Parathyroid adenoma (tissue), 2 donors: ENCODE measurements at regions not wholly inside any gene's neighbourhood (a gene's known extent, or its start where the extent isn't known, plus 50 kb on each side); places are given as distances from the start of the nearest gene placed in this dataset.

Experiments
- H2AFZ ChIP-seq: fragments of 300-600 bp; sonication (generic); one replicate; pipeline ENCODE4 v1.7.0; 2017; ENCODE audit warnings: antibody characterized with exemption, mild to moderate bottlenecking
- H3K27ac ChIP-seq: fragments of 300-600 bp; sonication (generic); one replicate; pipeline ENCODE4 v1.7.0; 2017
- H3K27me3 ChIP-seq: fragments of 300-600 bp; sonication (generic); one replicate; pipeline ENCODE4 v1.7.0; 2017; ENCODE audit warnings: low read length; ENCODE audit not compliant: control insufficient read depth, insufficient read depth
- H3K36me3 ChIP-seq: fragments of 300-600 bp; sonication (generic); one replicate; pipeline ENCODE4 v1.7.0; 2017; ENCODE audit warnings: low read length; ENCODE audit not compliant: control insufficient read depth, insufficient read depth
- H3K4me1 ChIP-seq: fragments of 300-600 bp; sonication (generic); one replicate; pipeline ENCODE4 v1.7.0; 2017; ENCODE audit warnings: control low read depth
- H3K4me2 ChIP-seq: fragments of 300-600 bp; sonication (generic); one replicate; pipeline ENCODE4 v1.7.0; 2017; ENCODE audit warnings: low read length
- H3K4me3 ChIP-seq: fragments of 300-600 bp; sonication (generic); one replicate; pipeline ENCODE4 v1.7.0; 2017; ENCODE audit warnings: low read depth, low read length
- H3K79me2 ChIP-seq: fragments of 300-600 bp; sonication (generic); one replicate; pipeline ENCODE4 v1.7.0; 2017; ENCODE audit warnings: control low read depth
- H3K9ac ChIP-seq: fragments of 300-600 bp; sonication (generic); one replicate; pipeline ENCODE4 v1.7.0; 2017; ENCODE audit warnings: mild to moderate bottlenecking
- H3K9me3 ChIP-seq: fragments of 300-600 bp; sonication (generic); one replicate; pipeline ENCODE4 v1.7.0; 2017; ENCODE audit warnings: low read length; ENCODE audit not compliant: control insufficient read depth
- TF ChIP-seq, protein P1 (sequence below): fragments of 300-600 bp; sonication (generic); IDR thresholded peaks from one replicate; pipeline ENCODE4 v1.7.0; 2017; ENCODE audit warnings: antibody characterized with exemption, mild to moderate bottlenecking
- donor health status: primary hyperparathyroidism.

DNA sequence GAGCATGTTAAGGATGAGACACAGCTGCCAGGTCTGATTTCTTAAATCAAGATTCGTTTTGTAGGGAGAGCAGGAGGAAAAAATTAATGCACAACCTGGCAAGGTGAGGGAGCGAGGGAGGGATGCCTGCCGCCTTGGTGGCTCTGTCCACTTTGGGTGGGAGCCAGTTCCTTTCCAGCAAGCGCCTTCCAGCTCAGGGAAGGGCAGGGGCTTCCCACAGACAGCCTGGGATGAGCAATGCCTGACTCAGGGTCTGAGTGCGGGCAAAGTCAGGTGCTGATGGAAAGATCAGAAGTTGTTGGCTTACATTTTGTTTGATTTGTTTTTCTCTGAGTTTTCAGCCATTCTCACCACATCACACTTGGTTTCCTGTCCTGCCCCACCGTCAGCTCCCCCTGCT, 220.7 kb downstream of the ENGASE start:
- no peak overlapping the region for H3K27ac ChIP-seq
- no peak overlapping the region for H3K9ac ChIP-seq
- no peaks in the 10 kb centered on the region for H3K36me3 ChIP-seq
- H2AFZ ChIP-seq = no peak overlapping the region
- H3K4me2 ChIP-seq = no peak overlapping the region
- H3K27me3 ChIP-seq = no peaks in the 10 kb centered on the region
- no peaks in the 10 kb centered on the region for H3K9me3 ChIP-seq
- no peaks in the 10 kb centered on the region for H3K4me1 ChIP-seq
- no peaks in the 10 kb centered on the region for H3K79me2 ChIP-seq
- TF ChIP-seq, protein P1, sequence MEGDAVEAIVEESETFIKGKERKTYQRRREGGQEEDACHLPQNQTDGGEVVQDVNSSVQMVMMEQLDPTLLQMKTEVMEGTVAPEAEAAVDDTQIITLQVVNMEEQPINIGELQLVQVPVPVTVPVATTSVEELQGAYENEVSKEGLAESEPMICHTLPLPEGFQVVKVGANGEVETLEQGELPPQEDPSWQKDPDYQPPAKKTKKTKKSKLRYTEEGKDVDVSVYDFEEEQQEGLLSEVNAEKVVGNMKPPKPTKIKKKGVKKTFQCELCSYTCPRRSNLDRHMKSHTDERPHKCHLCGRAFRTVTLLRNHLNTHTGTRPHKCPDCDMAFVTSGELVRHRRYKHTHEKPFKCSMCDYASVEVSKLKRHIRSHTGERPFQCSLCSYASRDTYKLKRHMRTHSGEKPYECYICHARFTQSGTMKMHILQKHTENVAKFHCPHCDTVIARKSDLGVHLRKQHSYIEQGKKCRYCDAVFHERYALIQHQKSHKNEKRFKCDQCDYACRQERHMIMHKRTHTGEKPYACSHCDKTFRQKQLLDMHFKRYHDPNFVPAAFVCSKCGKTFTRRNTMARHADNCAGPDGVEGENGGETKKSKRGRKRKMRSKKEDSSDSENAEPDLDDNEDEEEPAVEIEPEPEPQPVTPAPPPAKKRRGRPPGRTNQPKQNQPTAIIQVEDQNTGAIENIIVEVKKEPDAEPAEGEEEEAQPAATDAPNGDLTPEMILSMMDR = no peak
- no peak overlapping the region for H3K4me3 ChIP-seq

DNA sequence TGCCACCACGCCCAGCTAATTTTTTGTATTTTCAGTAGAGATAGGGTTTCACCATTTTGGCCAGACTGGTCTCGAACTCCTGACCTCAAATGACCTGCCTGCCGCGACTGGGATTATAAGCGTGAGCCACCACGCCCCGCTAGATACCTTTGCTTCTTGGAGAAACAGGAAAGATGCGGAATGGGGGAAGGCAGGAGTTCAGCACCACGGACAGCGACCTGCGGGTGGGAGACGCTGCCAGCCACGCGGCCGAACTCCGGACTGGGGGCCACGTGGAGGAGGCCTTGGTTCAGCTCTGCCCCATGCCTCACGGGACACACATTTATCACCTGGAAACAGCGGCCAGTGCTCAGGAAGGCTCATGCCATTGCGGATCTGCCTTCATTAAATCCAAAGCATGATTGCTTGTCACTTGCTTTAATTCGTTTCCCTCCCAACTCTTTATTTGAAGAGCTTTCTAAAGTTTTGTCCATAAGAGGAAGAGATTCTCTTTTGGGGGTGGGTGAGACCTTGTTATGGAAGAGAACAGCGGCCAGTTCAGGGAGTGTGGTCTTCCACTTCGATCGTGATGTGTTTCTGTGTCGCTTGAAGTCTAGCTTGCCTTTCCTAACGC, 219.9 kb downstream of the ENGASE start:
- H2AFZ ChIP-seq = no peak overlapping the region
- no peak overlapping the region for H3K9ac ChIP-seq
- H3K36me3 ChIP-seq = no peaks in the 10 kb centered on the region
- H3K4me1 ChIP-seq = no peaks in the 10 kb centered on the region
- no peaks in the 10 kb centered on the region for H3K79me2 ChIP-seq
- no peaks in the 10 kb centered on the region for H3K27me3 ChIP-seq
- H3K27ac ChIP-seq = no peak overlapping the region
- TF ChIP-seq, protein P1 = no peak
- no peaks in the 10 kb centered on the region for H3K9me3 ChIP-seq
- no peak overlapping the region for H3K4me2 ChIP-seq
- H3K4me3 ChIP-seq = no peak overlapping the region

DNA sequence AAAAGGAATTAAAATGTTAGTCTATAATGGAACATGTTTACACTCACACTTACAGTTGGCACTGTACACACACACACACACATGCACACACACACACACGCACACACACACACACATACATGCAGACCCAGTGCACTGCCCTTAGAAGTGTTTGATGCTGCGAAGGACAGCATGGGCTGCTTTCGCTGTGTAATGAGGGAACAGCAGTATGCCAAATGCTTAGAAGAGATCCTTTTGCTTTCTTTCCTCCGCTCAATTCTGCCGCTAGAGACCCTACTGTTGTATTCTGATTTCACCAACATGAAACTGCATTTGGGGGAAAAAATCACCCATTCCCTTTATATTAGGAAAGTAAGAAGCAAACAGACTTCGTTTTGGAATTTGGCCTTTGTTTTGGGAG, 217.9 kb downstream of the ENGASE start:
- no peaks in the 10 kb centered on the region for H3K4me1 ChIP-seq
- no peaks in the 10 kb centered on the region for H3K79me2 ChIP-seq
- H3K4me2 ChIP-seq = no peak overlapping the region
- no peak overlapping the region for H3K9ac ChIP-seq
- no peaks in the 10 kb centered on the region for H3K9me3 ChIP-seq
- H3K27ac ChIP-seq = no peak overlapping the region
- TF ChIP-seq, protein P1 = no peak
- H3K36me3 ChIP-seq = no peaks in the 10 kb centered on the region
- no peak overlapping the region for H3K4me3 ChIP-seq
- no peak overlapping the region for H2AFZ ChIP-seq
- no peaks in the 10 kb centered on the region for H3K27me3 ChIP-seq

DNA sequence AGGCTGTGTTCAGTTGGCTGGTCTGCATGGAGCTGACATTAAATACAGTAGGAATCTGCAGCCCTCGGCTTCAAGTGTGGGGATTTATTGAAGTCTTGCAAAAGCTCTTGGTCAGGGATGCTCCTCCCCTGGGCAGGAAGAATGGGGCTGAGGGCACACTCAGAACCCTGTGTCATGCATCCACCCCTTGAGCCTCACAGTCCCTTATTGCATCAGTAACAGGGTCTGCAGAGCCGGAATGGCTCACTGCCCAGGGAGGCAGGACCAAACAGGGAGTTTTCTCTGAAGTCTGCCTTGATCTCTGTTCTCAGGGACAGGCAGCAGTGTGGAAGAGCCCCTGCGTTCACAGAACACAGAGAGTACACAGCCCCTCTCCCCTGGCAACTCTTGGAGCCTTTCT, 216.8 kb downstream of the ENGASE start:
- no peaks in the 10 kb centered on the region for H3K27me3 ChIP-seq
- no peak overlapping the region for H3K4me2 ChIP-seq
- TF ChIP-seq, protein P1 = no peak
- no peaks in the 10 kb centered on the region for H3K36me3 ChIP-seq
- H2AFZ ChIP-seq = no peak overlapping the region
- H3K9ac ChIP-seq = no peak overlapping the region
- no peaks in the 10 kb centered on the region for H3K4me1 ChIP-seq
- H3K4me3 ChIP-seq = no peak overlapping the region
- H3K79me2 ChIP-seq = no peaks in the 10 kb centered on the region
- H3K9me3 ChIP-seq = no peaks in the 10 kb centered on the region
- no peak overlapping the region for H3K27ac ChIP-seq

DNA sequence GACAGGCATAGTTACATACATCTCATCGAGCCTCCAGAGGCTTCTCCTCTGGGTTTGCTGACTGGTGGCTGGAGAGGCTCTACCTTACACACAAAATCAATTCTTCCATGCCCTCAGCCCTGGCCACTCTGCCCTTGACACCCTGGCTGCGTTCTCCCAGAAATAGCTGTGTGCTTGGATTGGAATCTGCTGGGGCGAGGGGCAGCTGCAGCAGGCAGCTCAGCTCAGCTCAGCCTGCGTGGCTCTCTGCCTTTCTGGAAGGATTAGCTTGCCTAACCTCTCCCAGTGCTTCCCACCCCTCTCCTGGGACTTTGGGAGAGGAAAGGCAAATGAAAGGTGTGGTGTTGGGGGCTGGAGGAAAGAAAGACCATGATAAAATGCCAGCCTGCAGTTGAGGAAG, 216.1 kb downstream of the ENGASE start:
- Histone ChIP-seq H3K4me3 (no peak overlapping the region), H3K9me3 (no peaks in the 10 kb centered on the region), H2AFZ (no peak overlapping the region), H3K4me2 (no peak overlapping the region), H3K36me3 (no peaks in the 10 kb centered on the region), H3K79me2 (no peaks in the 10 kb centered on the region), H3K27me3 (no peaks in the 10 kb centered on the region), H3K4me1 (no peaks in the 10 kb centered on the region), H3K27ac (no peak overlapping the region), H3K9ac (no peak overlapping the region)
- TF ChIP-seq, protein P1 = no peak
